Stimulated activated naive CD8-positive, alpha-beta T cell treated with anti-CD3 and anti-CD28 coated beads, Interleukin-15, amount 100 ng/mL, for 72 hours (primary cell): ENCODE measurements at regions not wholly inside any gene's neighbourhood (a gene's known extent, or its start where the extent isn't known, plus 50 kb on each side); places are given as distances from the start of the nearest gene placed in this dataset.
"Not testable (repeated sequence)": the region's sequence is repeated elsewhere in the genome, so short reads cannot be mapped to it uniquely, and the experiment has no call there.

ENCODE experiments used
- ATAC-seq: fragments of 150-1000 bp; cut with Tn5 transposase; 2 replicates; pipeline ENCODE4 v1.10.0; 2021; ENCODE audit warnings: mild to moderate bottlenecking, moderate library complexity
- DNase-seq, 2 donors: peaks; one replicate each; pipeline ENCODE4 v3.0.0; 2021 to 2022
- H3K27ac Mint-ChIP-seq, 2 donors: one replicate each; pipeline ENCODE4 v1.8.0; 2022; ENCODE audit warnings: mild to moderate bottlenecking in 2 of 2, mixed read lengths in 2 of 2, moderate library complexity in 2 of 2
- H3K27me3 Mint-ChIP-seq: one replicate; pipeline ENCODE4 v1.8.0; 2022; ENCODE audit warnings: mixed read lengths
- H3K4me1 Mint-ChIP-seq: one replicate; pipeline ENCODE4 v1.8.0; 2022; ENCODE audit warnings: mild to moderate bottlenecking, mixed read lengths
- H3K4me3 Mint-ChIP-seq, 2 donors: one replicate each; pipeline ENCODE4 v1.8.0; 2022; ENCODE audit warnings: mild to moderate bottlenecking in 2 of 2, mixed read lengths in 2 of 2, moderate library complexity in 1 of 2
- H3K9me3 Mint-ChIP-seq, 2 donors: one replicate each; pipeline ENCODE4 v1.8.0; 2022; ENCODE audit warnings: mixed read lengths in 2 of 2

GRCh38 chr22:27596133-27596870 lies 205.3 kb downstream of the MN1 start:
- no peak overlapping the region for H3K27ac Mint-ChIP-seq
- DNase-seq (no peak), ATAC-seq (no peak)
- no peak overlapping the region for H3K4me3 Mint-ChIP-seq
- no peaks in the 10 kb centered on the region for H3K4me1 Mint-ChIP-seq
- H3K9me3 Mint-ChIP-seq: no peaks in the 10 kb centered on the region
- H3K27me3 Mint-ChIP-seq: no peaks in the 10 kb centered on the region

- Mint-ChIP-seq H3K4me3 (no peak overlapping the region), H3K9me3 (no peaks in the 10 kb centered on the region), H3K27ac (no peak overlapping the region), H3K27me3 (peaks cover 7% of the 10 kb centered on the region), H3K4me1 (no peaks in the 10 kb centered on the region)
- no peak for DNase-seq
- no peak for ATAC-seq
Measured at GRCh38 chr22:27597703-27598444, 203.7 kb downstream of the MN1 start.

- DNase-seq (no peak), ATAC-seq (no peak)
- Mint-ChIP-seq H3K27ac (no peak overlapping the region), H3K27me3 (peaks cover 7% of the 10 kb centered on the region), H3K4me1 (no peaks in the 10 kb centered on the region), H3K9me3 (no peaks in the 10 kb centered on the region), H3K4me3 (no peak overlapping the region)
Measured at GRCh38 chr22:27598792-27599191, 202.8 kb downstream of the MN1 start.

GRCh38 chr22:27601195-27601594 lies 200.4 kb downstream of the MN1 start:
- H3K27ac Mint-ChIP-seq: no peak overlapping the region
- no peak for DNase-seq
- no peak for ATAC-seq
- peaks cover 7% of the 10 kb centered on the region for H3K27me3 Mint-ChIP-seq
- H3K9me3 Mint-ChIP-seq: no peaks in the 10 kb centered on the region
- no peaks in the 10 kb centered on the region for H3K4me1 Mint-ChIP-seq
- H3K4me3 Mint-ChIP-seq: no peak overlapping the region

- ATAC-seq: no peak
- no peak overlapping the region for H3K27ac Mint-ChIP-seq
- H3K4me3 Mint-ChIP-seq: no peak overlapping the region
- H3K9me3 Mint-ChIP-seq: no peaks in the 10 kb centered on the region
- DNase-seq: no peak
- peaks cover 7% of the 10 kb centered on the region for H3K27me3 Mint-ChIP-seq
- no peaks in the 10 kb centered on the region for H3K4me1 Mint-ChIP-seq
Measured at GRCh38 chr22:27602390-27602789, 199.2 kb downstream of the MN1 start.

- no peak overlapping the region for H3K4me3 Mint-ChIP-seq
- H3K27me3 Mint-ChIP-seq: peaks cover 7% of the 10 kb centered on the region
- H3K9me3 Mint-ChIP-seq: no peaks in the 10 kb centered on the region
- no peak overlapping the region for H3K27ac Mint-ChIP-seq
- no peak for DNase-seq
- H3K4me1 Mint-ChIP-seq: no peaks in the 10 kb centered on the region
- no peak for ATAC-seq
Measured at GRCh38 chr22:27603111-27603799, 198.3 kb downstream of the MN1 start.

GRCh38 chr22:27603800-27604144 lies 197.8 kb downstream of the MN1 start:
- Mint-ChIP-seq H3K27me3 (peaks cover 7% of the 10 kb centered on the region), H3K9me3 (no peaks in the 10 kb centered on the region), H3K27ac (no peak overlapping the region), H3K4me3 (no peak overlapping the region), H3K4me1 (no peaks in the 10 kb centered on the region)
- ATAC-seq (no peak), DNase-seq (no peak)

GRCh38 chr22:27605390-27605789 lies 196.2 kb downstream of the MN1 start:
- Mint-ChIP-seq H3K27ac (no peak overlapping the region), H3K4me1 (no peaks in the 10 kb centered on the region), H3K27me3 (peaks cover 7% of the 10 kb centered on the region), H3K9me3 (no peaks in the 10 kb centered on the region), H3K4me3 (no peak overlapping the region)
- ATAC-seq (no peak), DNase-seq (no peak)

- not testable (repeated sequence) for H3K4me3 Mint-ChIP-seq, H3K4me1 Mint-ChIP-seq, ATAC-seq, DNase-seq, H3K27ac Mint-ChIP-seq, H3K9me3 Mint-ChIP-seq
- H3K27me3 Mint-ChIP-seq: peaks cover 18% of the 10 kb centered on the region
Measured at GRCh38 chr22:27607750-27608149, 193.8 kb downstream of the MN1 start.

GRCh38 chr22:27609451-27609888 lies 192.1 kb downstream of the MN1 start:
- no peaks in the 10 kb centered on the region for H3K9me3 Mint-ChIP-seq
- peaks cover 35% of the 10 kb centered on the region for H3K27me3 Mint-ChIP-seq
- H3K27ac Mint-ChIP-seq: no peak overlapping the region
- peaks cover 5% of the 10 kb centered on the region for H3K4me1 Mint-ChIP-seq
- no peak for DNase-seq
- H3K4me3 Mint-ChIP-seq: no peak overlapping the region
- no peak for ATAC-seq

GRCh38 chr22:27610164-27610563 lies 191.4 kb downstream of the MN1 start:
- not testable (repeated sequence) for H3K4me3 Mint-ChIP-seq, H3K4me1 Mint-ChIP-seq, ATAC-seq, H3K9me3 Mint-ChIP-seq, H3K27ac Mint-ChIP-seq, DNase-seq
- peaks cover 42% of the 10 kb centered on the region for H3K27me3 Mint-ChIP-seq

GRCh38 chr22:27610863-27611786 lies 190.4 kb downstream of the MN1 start:
- H3K9me3 Mint-ChIP-seq: no peaks in the 10 kb centered on the region

GRCh38 chr22:27612115-27612514 lies 189.4 kb downstream of the MN1 start:
- H3K4me1 Mint-ChIP-seq: peaks cover 5% of the 10 kb centered on the region
- peaks cover 53% of the 10 kb centered on the region for H3K27me3 Mint-ChIP-seq
- no peaks in the 10 kb centered on the region for H3K9me3 Mint-ChIP-seq
- DNase-seq (no peak), ATAC-seq (no peak)
- no peak overlapping the region for H3K4me3 Mint-ChIP-seq
- no peak overlapping the region for H3K27ac Mint-ChIP-seq

More at GRCh38 chr22:27610863-27611786, 190.4 kb downstream of the MN1 start:
- no peak for ATAC-seq
- Mint-ChIP-seq H3K4me3 (no peak overlapping the region), H3K27ac (no peak overlapping the region), H3K27me3 (peaks cover 52% of the 10 kb centered on the region), H3K4me1 (peaks cover 5% of the 10 kb centered on the region)
- no peak for DNase-seq

GRCh38 chr22:27613099-27614005 lies 188.2 kb downstream of the MN1 start:
- Mint-ChIP-seq H3K27ac (no peak overlapping the region), H3K27me3 (peaks cover 53% of the 10 kb centered on the region), H3K4me1 (peaks cover 5% of the 10 kb centered on the region), H3K9me3 (no peaks in the 10 kb centered on the region), H3K4me3 (no peak overlapping the region)
- ATAC-seq (no peak), DNase-seq (no peak)
